Ovary (tissue), 7 donors: ENCODE measurements at regions not wholly inside any gene's neighbourhood (a gene's known extent, or its start where the extent isn't known, plus 50 kb on each side); places are given as distances from the start of the nearest gene placed in this dataset.

ENCODE experiments used
- DNase-seq, 5 donors: peaks; one replicate each; pipeline ENCODE4 v3.0.0-alpha.2; 2019 to 2020
- H3K27ac ChIP-seq, 2 donors: fragments of 200-600 bp; one replicate each; pipeline versions ENCODE4 v1.5.1 to v1.8.0; 2019 to 2022
- H3K27me3 ChIP-seq: fragments of 200-600 bp; one replicate; pipeline ENCODE4 v1.8.0; 2022
- H3K36me3 ChIP-seq: fragments of 200-600 bp; sonication (generic); one replicate; pipeline ENCODE4 v1.5.1; 2019
- H3K4me1 ChIP-seq: one replicate; pipeline ENCODE4 v1.8.1; 2013; ENCODE audit warnings: mild to moderate bottlenecking, moderate library complexity; ENCODE audit not compliant: insufficient read depth
- H3K4me3 ChIP-seq: fragments of 200-600 bp; sonication (generic); one replicate; pipeline ENCODE4 v1.5.1; 2017
- H3K9me3 ChIP-seq, 2 donors: fragments of 200-600 bp in 1 of 2; sonication (generic) in 1 of 2; one replicate each; pipeline versions ENCODE4 v1.5.1 to v1.8.1; 2013 to 2019; ENCODE audit warnings: mild to moderate bottlenecking in 1 of 2, moderate library complexity in 1 of 2
- CTCF ChIP-seq, 3 donors: fragments of 450-650 bp in 2 of 3; fragments of 200-600 bp in 1 of 3; IDR thresholded peaks; one replicate each; pipeline versions ENCODE4 v1.5.1 to v1.8.0; 2016 to 2022; ENCODE audit warnings: antibody characterized with exemption in 3 of 3, mild to moderate bottlenecking in 1 of 3
- EP300 ChIP-seq: sonication (generic); formaldehyde crosslinking; IDR thresholded peaks from one replicate; pipeline ENCODE4 v1.6.1; 2017; ENCODE audit warnings: antibody characterized with exemption
- POLR2A ChIP-seq: fragments of 450-650 bp; IDR thresholded peaks from one replicate; pipeline ENCODE4 v1.6.1; 2017; ENCODE audit warnings: antibody characterized with exemption, mild to moderate bottlenecking, moderate library complexity
- WGBS, 3 donors: extraction: QIAGEN DNeasy Blood & Tissue Kit in 1 of 3; methylation state at CpG; one replicate each; pipeline versions ENCODE4 v1.1.5 to v1.1.7; 2013 to 2017; 5-methylcytosine and 5-hydroxymethylcytosine counted together
- intact Hi-C, 4 donors: fragments of 100-400 bp; cut with DNase I; formaldehyde crosslinking; loops; one replicate each; pipeline versions ENCODE4 v1.11.0 to v1.15.1; 2022 to 2023
- donor health status: DM: no; HTN: no; CAD: no; lungs with moderate emphysema.
- donor health status: DM: no; HTN: no; CAD: no.
- donor health status: Bipolar disorder and iron deficiency.
- donor health status: DM: no; HTN: no; CAD: no.
- donor health status: DM: yes; HTN: yes; CAD: no.

- no peaks in the 10 kb centered on the region for H3K9me3 ChIP-seq
- H3K4me3 ChIP-seq = no peak overlapping the region
- TF ChIP-seq CTCF (IDR thresholded peaks at IDR 0.05) (no peak), POLR2A (no peak), EP300 (no peak)
- H3K27me3 ChIP-seq = no peaks in the 10 kb centered on the region
- no peak overlapping the region for H3K27ac ChIP-seq
- WGBS, 3 donors = 90 to 91% (median 91%) methylated on average over 4 of the region's 4 CpGs
- H3K36me3 ChIP-seq = no peaks in the 10 kb centered on the region
- intact Hi-C loops = no loop called here
- peaks cover 3% of the 10 kb centered on the region for H3K4me1 ChIP-seq
- no peak for DNase-seq
These were observed 231.0 kb downstream of the TBXT start for GRCh38 chr6:165936660-165937059.

- TF ChIP-seq CTCF (IDR thresholded peaks at IDR 0.05) (no peak), EP300 (no peak), POLR2A (no peak)
- no peak overlapping the region for H3K27ac ChIP-seq
- H3K36me3 ChIP-seq = no peaks in the 10 kb centered on the region
- no peak overlapping the region for H3K4me3 ChIP-seq
- H3K9me3 ChIP-seq = no peaks in the 10 kb centered on the region
- 83 to 87% (median 85%) methylated on average over 3 of the region's 3 CpGs for whole genome bisulfite sequencing, 3 donors
- no peak for DNase-seq
- intact Hi-C loops = no loop called here
- H3K4me1 ChIP-seq = peaks cover 3% of the 10 kb centered on the region
- H3K27me3 ChIP-seq = no peaks in the 10 kb centered on the region
These were observed 231.6 kb downstream of the TBXT start for GRCh38 chr6:165936096-165936495.

GRCh38 chr6:165931675-165932074 is 236.0 kb downstream of the TBXT start:
- Histone ChIP-seq H3K4me3 (no peak overlapping the region), H3K9me3 (no peaks in the 10 kb centered on the region), H3K4me1 (no peaks in the 10 kb centered on the region), H3K27me3 (no peaks in the 10 kb centered on the region), H3K36me3 (no peaks in the 10 kb centered on the region), H3K27ac (no peak overlapping the region)
- TF ChIP-seq CTCF (IDR thresholded peaks at IDR 0.05) (no peak), POLR2A (no peak), EP300 (no peak)
- intact Hi-C loops = no loop called here
- 80 to 88% (median 83%) methylated on average over 9 of the region's 9 CpGs for WGBS, 3 donors
- DNase-seq = no peak

GRCh38 chr6:165930668-165931214 is 236.9 kb downstream of the TBXT start:
- no peak overlapping the region for H3K4me3 ChIP-seq
- intact Hi-C loops = no loop called here
- H3K9me3 ChIP-seq = no peaks in the 10 kb centered on the region
- H3K36me3 ChIP-seq = no peaks in the 10 kb centered on the region
- 92 to 93% (median 93%) methylated on average over 18 of the region's 18 CpGs for WGBS, 3 donors
- no peak overlapping the region for H3K27ac ChIP-seq
- no peaks in the 10 kb centered on the region for H3K4me1 ChIP-seq
- TF ChIP-seq POLR2A = no peak
- no peak for TF ChIP-seq EP300
- no peak for TF ChIP-seq CTCF (IDR thresholded peaks at IDR 0.05)
- H3K27me3 ChIP-seq = no peaks in the 10 kb centered on the region
- peak in 1 of 5 donors; percentile 10 for DNase-seq
